ENCODE measurements at regions not wholly inside any gene's neighbourhood (a gene's known extent, or its start where the extent isn't known, plus 50 kb on each side); places are given as distances from the start of the nearest gene placed in this dataset.

GRCh38 chr12:47438175-47438574 is 267.7 kb downstream of the RPAP3 start:
- TF ChIP-seq REST (IDR thresholded peaks at IDR 0.05; ENCODE audit: insufficient read depth in 1 of 2, low read depth in 2 of 2, low read length in 2 of 2), result no peak
- no peak for TF ChIP-seq POLR2AphosphoS5 (IDR thresholded peaks at IDR 0.05; ENCODE audit: low read depth, low read length)
- no peak for TF ChIP-seq FOXP2 (optimal IDR thresholded peaks at IDR 0.05; ENCODE audit: borderline replicate concordance, extremely low read depth, extremely low read length, insufficient read depth)
- no peak for TF ChIP-seq TAF1 (IDR thresholded peaks at IDR 0.05; ENCODE audit: borderline replicate concordance, insufficient read depth, low read length)
- TF ChIP-seq SIN3A (IDR thresholded peaks at IDR 0.05; ENCODE audit: borderline replicate concordance, insufficient read depth, low read length), result no peak

GRCh38 chr12:47437570-47437969 is 268.3 kb downstream of the RPAP3 start:
- TF ChIP-seq TAF1 (IDR thresholded peaks at IDR 0.05; ENCODE audit: borderline replicate concordance, insufficient read depth, low read length) (no peak), FOXP2 (optimal IDR thresholded peaks at IDR 0.05; ENCODE audit: borderline replicate concordance, extremely low read depth, extremely low read length, insufficient read depth) (no peak), SIN3A (IDR thresholded peaks at IDR 0.05; ENCODE audit: borderline replicate concordance, insufficient read depth, low read length) (no peak), POLR2AphosphoS5 (IDR thresholded peaks at IDR 0.05; ENCODE audit: low read depth, low read length) (no peak), REST (IDR thresholded peaks at IDR 0.05; ENCODE audit: insufficient read depth in 1 of 2, low read depth in 2 of 2, low read length in 2 of 2) (no peak)

GRCh38 chr12:47433876-47434275 is 272.0 kb downstream of the RPAP3 start:
- no peak for TF ChIP-seq TAF1 (IDR thresholded peaks at IDR 0.05; ENCODE audit: borderline replicate concordance, insufficient read depth, low read length)
- no peak for TF ChIP-seq POLR2AphosphoS5 (IDR thresholded peaks at IDR 0.05; ENCODE audit: low read depth, low read length)
- no peak for TF ChIP-seq REST (IDR thresholded peaks at IDR 0.05; ENCODE audit: insufficient read depth in 1 of 2, low read depth in 2 of 2, low read length in 2 of 2)
- TF ChIP-seq SIN3A (IDR thresholded peaks at IDR 0.05; ENCODE audit: borderline replicate concordance, insufficient read depth, low read length), result no peak
- no peak for TF ChIP-seq FOXP2 (optimal IDR thresholded peaks at IDR 0.05; ENCODE audit: borderline replicate concordance, extremely low read depth, extremely low read length, insufficient read depth)

- TF ChIP-seq REST (IDR thresholded peaks at IDR 0.05; ENCODE audit: insufficient read depth in 1 of 2, low read depth in 2 of 2, low read length in 2 of 2) (no peak), FOXP2 (optimal IDR thresholded peaks at IDR 0.05; ENCODE audit: borderline replicate concordance, extremely low read depth, extremely low read length, insufficient read depth) (no peak), TAF1 (IDR thresholded peaks at IDR 0.05; ENCODE audit: borderline replicate concordance, insufficient read depth, low read length) (no peak), SIN3A (IDR thresholded peaks at IDR 0.05; ENCODE audit: borderline replicate concordance, insufficient read depth, low read length) (no peak), POLR2AphosphoS5 (IDR thresholded peaks at IDR 0.05; ENCODE audit: low read depth, low read length) (no peak)
Measured at GRCh38 chr12:47422611-47423010, 283.2 kb downstream of the RPAP3 start.

- TF ChIP-seq FOXP2 (optimal IDR thresholded peaks at IDR 0.05; ENCODE audit: borderline replicate concordance, extremely low read depth, extremely low read length, insufficient read depth), result no peak
- TF ChIP-seq TAF1 (IDR thresholded peaks at IDR 0.05; ENCODE audit: borderline replicate concordance, insufficient read depth, low read length), result no peak
- TF ChIP-seq POLR2AphosphoS5 (IDR thresholded peaks at IDR 0.05; ENCODE audit: low read depth, low read length), result no peak
- TF ChIP-seq SIN3A (IDR thresholded peaks at IDR 0.05; ENCODE audit: borderline replicate concordance, insufficient read depth, low read length), result no peak
- no peak for TF ChIP-seq REST (IDR thresholded peaks at IDR 0.05; ENCODE audit: insufficient read depth in 1 of 2, low read depth in 2 of 2, low read length in 2 of 2)
Measured at GRCh38 chr12:47419497-47419896, 286.3 kb downstream of the RPAP3 start.
